Tibial artery (tissue), 4 donors: ENCODE measurements at regions not wholly inside any gene's neighbourhood (a gene's known extent, or its start where the extent isn't known, plus 50 kb on each side); places are given as distances from the start of the nearest gene placed in this dataset.

Experiments used
- DNase-seq, 2 donors: peaks; one replicate each; pipeline ENCODE4 v3.0.0-alpha.2; 2019
- H3K27ac ChIP-seq, 2 donors: fragments of 200-600 bp; sonication (generic) in 1 of 2; 1 replicate in 1 of 2; 2 replicates in 1 of 2; pipeline ENCODE4 v1.5.1; 2018 to 2019; ENCODE audit warnings: mild to moderate bottlenecking in 1 of 2
- H3K27me3 ChIP-seq, 2 donors: fragments of 200-600 bp; sonication (generic) in 1 of 2; one replicate each; pipeline versions ENCODE4 v1.5.1 to v1.6.0; 2016 to 2019
- H3K36me3 ChIP-seq, 3 donors: fragments of 200-600 bp; sonication (generic) in 2 of 3; one replicate each; pipeline ENCODE4 v1.5.1; 2016 to 2019; ENCODE audit warnings: mild to moderate bottlenecking in 2 of 3
- H3K4me1 ChIP-seq, 4 donors: fragments of 200-600 bp; sonication (generic) in 2 of 4; 1 replicate in 3 of 4; 2 replicates in 1 of 4; pipeline ENCODE4 v1.5.1; 2016 to 2019
- H3K4me3 ChIP-seq, 2 donors: fragments of 200-600 bp; sonication (generic) in 1 of 2; 1 replicate in 1 of 2; 2 replicates in 1 of 2; pipeline ENCODE4 v1.5.1; 2018 to 2019; ENCODE audit warnings: mild to moderate bottlenecking in 2 of 2
- H3K9me3 ChIP-seq, 3 donors: fragments of 200-600 bp; sonication (generic) in 1 of 3; one replicate each; pipeline ENCODE4 v1.5.1; 2016 to 2019
- CTCF ChIP-seq, 2 experiments: fragments of 200-600 bp in 1 of 2; fragments of 450-650 bp in 1 of 2; IDR thresholded peaks; one replicate each; pipeline ENCODE4 v1.5.1; 2017 to 2019; ENCODE audit warnings: antibody characterized with exemption in 2 of 2, mild to moderate bottlenecking in 1 of 2, moderate library complexity in 1 of 2
- intact Hi-C: fragments of 100-400 bp; cut with DNase I; formaldehyde crosslinking; loops from one replicate; pipeline ENCODE4 v1.15.0; 2023; ENCODE audit warnings: low total_unique reads

- DNase-seq = no peak
- Histone ChIP-seq H3K27ac (peak overlapping the region; percentile 36 to 67), H3K36me3 (no peaks in the 10 kb centered on the region), H3K27me3 (no peaks in the 10 kb centered on the region), H3K4me3 (no peak overlapping the region), H3K4me1 (peaks cover 0 to 19% (median 9%) of the 10 kb centered on the region in 4 donors), H3K9me3 (no peaks in the 10 kb centered on the region)
- intact Hi-C loops = loop anchor here (5.0 kb wide), 1 partner anchor 1180 kb away; no protein-coding TSS in a partner anchor
- no peak for TF ChIP-seq CTCF (IDR thresholded peaks at IDR 0.05)
Measured at GRCh38 chr4:60327651-60328050, 872.5 kb upstream of the ADGRL3 start.

- no peak for TF ChIP-seq CTCF (IDR thresholded peaks at IDR 0.05)
- DNase-seq = peak; percentile 23 to 78
- H3K4me1 ChIP-seq = peaks cover 0 to 29% (median 0%) of the 10 kb centered on the region in 4 donors
- no peaks in the 10 kb centered on the region for H3K27me3 ChIP-seq
- no peak overlapping the region for H3K4me3 ChIP-seq
- intact Hi-C loops = no loop called here
- H3K9me3 ChIP-seq = no peaks in the 10 kb centered on the region
- peak overlapping the region; percentile 39 to 49 for H3K27ac ChIP-seq
- H3K36me3 ChIP-seq = no peaks in the 10 kb centered on the region
Measured at GRCh38 chr4:60344908-60345307, 855.2 kb upstream of the ADGRL3 start.

GRCh38 chr4:60345392-60345791 is 854.7 kb upstream of the ADGRL3 start:
- no peaks in the 10 kb centered on the region for H3K36me3 ChIP-seq
- no peak for DNase-seq
- no peaks in the 10 kb centered on the region for H3K9me3 ChIP-seq
- H3K4me1 ChIP-seq = peaks cover 0 to 29% (median 0%) of the 10 kb centered on the region in 4 donors
- H3K27ac ChIP-seq = peak overlapping the region; percentile 39 to 49
- intact Hi-C loops = no loop called here
- no peak for TF ChIP-seq CTCF (IDR thresholded peaks at IDR 0.05)
- H3K4me3 ChIP-seq = no peak overlapping the region
- no peaks in the 10 kb centered on the region for H3K27me3 ChIP-seq

GRCh38 chr4:60359746-60360367 is 840.3 kb upstream of the ADGRL3 start:
- H3K27ac ChIP-seq = no peak overlapping the region
- DNase-seq = no peak
- no peaks in the 10 kb centered on the region for H3K27me3 ChIP-seq
- no peaks in the 10 kb centered on the region for H3K9me3 ChIP-seq
- no peak for TF ChIP-seq CTCF (IDR thresholded peaks at IDR 0.05)
- no peak overlapping the region for H3K4me3 ChIP-seq
- no peaks in the 10 kb centered on the region for H3K36me3 ChIP-seq
- intact Hi-C loops = no loop called here
- H3K4me1 ChIP-seq = no peaks in the 10 kb centered on the region

GRCh38 chr4:60365176-60365575 is 835.0 kb upstream of the ADGRL3 start:
- Histone ChIP-seq H3K27ac (no peak overlapping the region), H3K9me3 (no peaks in the 10 kb centered on the region), H3K4me1 (no peaks in the 10 kb centered on the region), H3K27me3 (no peaks in the 10 kb centered on the region), H3K36me3 (no peaks in the 10 kb centered on the region), H3K4me3 (no peak overlapping the region)
- TF ChIP-seq CTCF (IDR thresholded peaks at IDR 0.05) = no peak
- intact Hi-C loops = no loop called here
- DNase-seq = no peak

- DNase-seq = no peak
- no peaks in the 10 kb centered on the region for H3K4me1 ChIP-seq
Measured at GRCh38 chr4:60366661-60367060, 833.5 kb upstream of the ADGRL3 start.

More at GRCh38 chr4:60366661-60367060, 833.5 kb upstream of the ADGRL3 start:
- H3K9me3 ChIP-seq = no peaks in the 10 kb centered on the region
- intact Hi-C loops = no loop called here
- no peak overlapping the region for H3K27ac ChIP-seq
- H3K36me3 ChIP-seq = no peaks in the 10 kb centered on the region
- TF ChIP-seq CTCF (IDR thresholded peaks at IDR 0.05) = no peak
- no peaks in the 10 kb centered on the region for H3K27me3 ChIP-seq
- no peak overlapping the region for H3K4me3 ChIP-seq
